ENCODE measurements at regions not wholly inside any gene's neighbourhood (a gene's known extent, or its start where the extent isn't known, plus 50 kb on each side); places are given as distances from the start of the nearest gene placed in this dataset.
"Not testable (repeated sequence)": the region's sequence is repeated elsewhere in the genome, so short reads cannot be mapped to it uniquely, and the experiment has no call there.

DNA sequence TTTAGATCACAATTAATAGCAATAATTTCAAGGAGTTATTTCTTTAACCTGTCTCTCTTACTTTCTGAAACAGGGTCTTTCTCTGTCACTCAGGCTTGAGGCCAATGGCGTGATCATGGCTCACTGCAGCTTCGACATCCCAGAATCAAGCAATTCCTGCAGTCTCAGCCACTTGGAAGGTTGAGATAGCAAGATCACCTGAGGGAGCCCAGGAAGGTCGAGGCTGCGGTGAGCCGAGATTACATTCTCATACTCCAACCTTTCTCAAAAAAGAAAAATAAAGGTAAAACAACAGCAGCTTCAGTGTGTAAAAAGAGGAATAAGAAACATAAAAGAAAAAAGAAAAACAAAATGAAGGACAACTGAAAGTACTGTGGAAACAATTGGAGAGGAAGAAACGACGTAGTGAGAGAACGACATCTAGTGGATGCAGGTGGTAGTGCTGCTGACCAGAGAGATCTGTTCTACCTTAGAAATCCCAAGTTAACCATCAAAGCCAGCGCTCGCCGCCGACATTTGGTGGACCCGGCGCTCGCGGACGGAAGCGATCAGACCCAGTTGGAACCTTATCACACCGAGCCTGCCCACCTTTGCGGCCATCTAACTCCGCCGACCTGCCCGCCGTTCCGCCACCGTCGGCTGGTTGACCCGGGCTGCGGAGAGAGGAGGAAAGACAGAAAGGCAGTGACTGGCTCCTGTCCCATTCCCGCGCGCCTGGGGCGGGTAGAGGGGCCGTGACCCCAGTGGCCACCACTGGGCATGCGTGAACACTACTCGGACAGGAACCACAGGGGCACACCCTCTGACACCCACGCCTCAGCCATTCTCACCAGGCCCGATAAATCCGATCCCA, 196.1 kb downstream of the ALG10 start:
- H3K9me3 ChIP-seq (ENCODE audit: insufficient read depth, low read depth), result no peaks in the 10 kb centered on the region
- H4K20me1 ChIP-seq (ENCODE audit: insufficient read depth), result no peaks in the 10 kb centered on the region
- no peaks in the 10 kb centered on the region for H3K79me2 ChIP-seq (ENCODE audit: low read depth)
- intact Hi-C loops (cut with micrococcal nuclease; ENCODE audit: unreplicated experiment), result loop anchor here (1.0 to 2.0 kb wide), 4 partner anchors 95 to 1462 kb away; no protein-coding TSS in a partner anchor
- ChIA-PET CTCF (interaction anchor here (0.6 kb wide), 3 partner anchors 13 to 498 kb away, joined by 3 to 6 read pairs (median 3); no protein-coding TSS in a partner anchor), POLR2A (ENCODE audit: unreplicated experiment) (interaction anchor here (0.6 kb wide), 1 partner anchor 10 kb away, joined by 17 read pairs; no protein-coding TSS in a partner anchor)
- H3F3A ChIP-seq (ENCODE audit: insufficient read depth, low read depth), result no peaks in the 10 kb centered on the region
- H2AFZ ChIP-seq, result peak overlapping the region; percentile 87
- BruUV-seq (replicated peaks), result no TSS peak
- no peaks in the 10 kb centered on the region for H3K27me3 ChIP-seq (ENCODE audit: insufficient read depth, low read depth)
- TF ChIP-seq, protein P1, sequence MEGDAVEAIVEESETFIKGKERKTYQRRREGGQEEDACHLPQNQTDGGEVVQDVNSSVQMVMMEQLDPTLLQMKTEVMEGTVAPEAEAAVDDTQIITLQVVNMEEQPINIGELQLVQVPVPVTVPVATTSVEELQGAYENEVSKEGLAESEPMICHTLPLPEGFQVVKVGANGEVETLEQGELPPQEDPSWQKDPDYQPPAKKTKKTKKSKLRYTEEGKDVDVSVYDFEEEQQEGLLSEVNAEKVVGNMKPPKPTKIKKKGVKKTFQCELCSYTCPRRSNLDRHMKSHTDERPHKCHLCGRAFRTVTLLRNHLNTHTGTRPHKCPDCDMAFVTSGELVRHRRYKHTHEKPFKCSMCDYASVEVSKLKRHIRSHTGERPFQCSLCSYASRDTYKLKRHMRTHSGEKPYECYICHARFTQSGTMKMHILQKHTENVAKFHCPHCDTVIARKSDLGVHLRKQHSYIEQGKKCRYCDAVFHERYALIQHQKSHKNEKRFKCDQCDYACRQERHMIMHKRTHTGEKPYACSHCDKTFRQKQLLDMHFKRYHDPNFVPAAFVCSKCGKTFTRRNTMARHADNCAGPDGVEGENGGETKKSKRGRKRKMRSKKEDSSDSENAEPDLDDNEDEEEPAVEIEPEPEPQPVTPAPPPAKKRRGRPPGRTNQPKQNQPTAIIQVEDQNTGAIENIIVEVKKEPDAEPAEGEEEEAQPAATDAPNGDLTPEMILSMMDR (conservative IDR thresholded peaks at IDR 0.05), result peak; percentile 91
- TF ChIP-seq EZH2 (IDR thresholded peaks at IDR 0.05; ENCODE audit: low read depth), result no peak
- H3K9me2 ChIP-seq (ENCODE audit: insufficient read depth), result no peaks in the 10 kb centered on the region
- no peak overlapping the region for H3K27ac ChIP-seq
- peak; percentile 64 to 73 for DNase-seq
- H3K4me2 ChIP-seq, result peak overlapping the region; percentile 83
- H3K36me3 ChIP-seq (ENCODE audit: low read depth), result no peaks in the 10 kb centered on the region
- H3K4me1 ChIP-seq (replicated peaks; ENCODE audit: insufficient read depth), result no peaks in the 10 kb centered on the region
- peak overlapping the region; percentile 63; the same call in 1 of the 2 replicates for H3K4me3 ChIP-seq

DNA sequence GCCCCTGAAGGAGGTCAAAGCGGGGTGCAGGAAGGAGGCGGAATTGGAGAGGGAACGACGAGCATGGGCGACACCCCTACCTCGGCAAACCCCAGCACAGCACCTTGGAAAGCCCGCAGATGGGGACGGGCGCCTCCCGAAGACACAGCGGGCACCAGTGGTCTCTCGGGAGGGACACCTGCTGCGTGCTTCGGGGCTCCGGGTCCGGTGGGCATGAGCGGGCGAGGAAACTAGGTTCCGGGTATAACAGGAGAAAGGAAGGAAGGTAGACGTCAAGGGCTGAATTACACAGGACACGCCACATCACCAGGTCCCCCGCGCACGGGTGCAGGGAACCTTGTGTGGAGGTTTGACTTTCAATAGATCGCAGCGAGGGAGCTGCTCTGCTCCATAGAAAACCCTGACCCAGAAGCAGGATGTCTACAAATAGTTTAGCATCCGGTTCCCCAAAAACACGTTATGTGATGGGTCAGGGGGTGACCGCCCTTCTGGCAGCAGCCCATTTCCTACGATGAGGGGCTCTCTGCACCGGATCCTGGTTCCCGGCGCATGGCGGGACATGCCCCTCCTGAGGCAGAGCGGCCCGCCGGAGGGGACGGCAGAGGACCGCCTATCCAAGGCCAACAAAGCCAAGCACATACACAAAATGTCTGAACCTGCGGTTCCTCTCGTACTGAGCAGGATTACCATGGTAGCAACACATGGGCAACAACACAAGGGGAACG, 196.9 kb downstream of the ALG10 start:
- Histone ChIP-seq H3K4me3 (peak overlapping the region; percentile 63; the same call in 1 of the 2 replicates), H2AFZ (peak overlapping the region; percentile 87; the same call in 1 of the 2 replicates), H3K9me3 (ENCODE audit: insufficient read depth, low read depth) (no peaks in the 10 kb centered on the region), H4K20me1 (ENCODE audit: insufficient read depth) (no peaks in the 10 kb centered on the region), H3F3A (ENCODE audit: insufficient read depth, low read depth) (no peaks in the 10 kb centered on the region), H3K27ac (no peak overlapping the region), H3K27me3 (ENCODE audit: insufficient read depth, low read depth) (no peaks in the 10 kb centered on the region), H3K36me3 (ENCODE audit: low read depth) (no peaks in the 10 kb centered on the region), H3K4me2 (peak overlapping the region; percentile 83), H3K9me2 (ENCODE audit: insufficient read depth) (no peaks in the 10 kb centered on the region), H3K79me2 (ENCODE audit: low read depth) (no peaks in the 10 kb centered on the region), H3K4me1 (replicated peaks; ENCODE audit: insufficient read depth) (no peaks in the 10 kb centered on the region)
- TF ChIP-seq EZH2 (IDR thresholded peaks at IDR 0.05; ENCODE audit: low read depth), result no peak
- TF ChIP-seq, protein P1 (conservative IDR thresholded peaks at IDR 0.05), result no peak
- CTCF ChIA-PET, result no interaction called here
- no peak for DNase-seq
- intact Hi-C loops (cut with micrococcal nuclease; ENCODE audit: unreplicated experiment), result loop anchor here (2.0 kb wide), 1 partner anchor 1272 kb away; no protein-coding TSS in a partner anchor
- BruUV-seq (replicated peaks), result no TSS peak
- POLR2A ChIA-PET (ENCODE audit: unreplicated experiment), result no interaction called here

DNA sequence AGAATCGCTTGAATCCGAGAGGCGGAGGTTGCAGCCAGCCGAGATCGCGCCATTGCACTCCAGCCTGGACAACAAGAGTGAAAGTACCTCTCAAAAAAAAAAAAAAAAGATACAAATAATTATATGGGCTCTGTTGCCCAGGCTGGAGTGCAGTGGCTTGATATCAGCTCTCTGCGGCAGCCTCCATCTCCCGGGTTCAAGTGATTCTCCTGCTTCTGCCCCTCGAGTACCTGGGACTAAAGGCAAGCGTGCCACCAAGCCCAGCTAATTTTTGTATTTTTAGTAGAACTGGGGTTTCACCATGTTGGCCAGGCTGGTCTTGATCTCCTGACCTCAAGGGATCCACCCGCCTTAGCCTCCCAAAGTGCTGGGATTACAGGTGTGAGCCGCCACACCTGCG, 197.8 kb downstream of the ALG10 start:
- H2AFZ ChIP-seq; H3K4me1 ChIP-seq (replicated peaks; ENCODE audit: insufficient read depth); H3K27ac ChIP-seq; H3K27me3 ChIP-seq (ENCODE audit: insufficient read depth, low read depth); DNase-seq; H3K9me2 ChIP-seq (ENCODE audit: insufficient read depth); H3K4me2 ChIP-seq; BruUV-seq (replicated peaks); H3K4me3 ChIP-seq; H3K79me2 ChIP-seq (ENCODE audit: low read depth); intact Hi-C loops (cut with micrococcal nuclease; ENCODE audit: unreplicated experiment); POLR2A ChIA-PET (ENCODE audit: unreplicated experiment); H3K9me3 ChIP-seq (ENCODE audit: insufficient read depth, low read depth); H4K20me1 ChIP-seq (ENCODE audit: insufficient read depth); H3F3A ChIP-seq (ENCODE audit: insufficient read depth, low read depth); H3K36me3 ChIP-seq (ENCODE audit: low read depth): not testable (repeated sequence)
- CTCF ChIA-PET, result interaction anchor here (0.6 kb wide), 1 partner anchor 1328 kb away, joined by 7 read pairs; no protein-coding TSS in a partner anchor
